ENCODE measurements at regions not wholly inside any gene's neighbourhood (a gene's known extent, or its start where the extent isn't known, plus 50 kb on each side); places are given as distances from the start of the nearest gene placed in this dataset.
"Not testable (repeated sequence)": the region's sequence is repeated elsewhere in the genome, so short reads cannot be mapped to it uniquely, and the experiment has no call there.

- Histone ChIP-seq H3K9me3 (ENCODE audit: control insufficient read depth in 1 of 2, insufficient read depth in 1 of 2, low read length in 2 of 2) (no peaks in the 10 kb centered on the region), H3K27me3 (ENCODE audit: control insufficient read depth in 1 of 2, insufficient read depth in 2 of 2, low read length in 2 of 2) (no peaks in the 10 kb centered on the region), H3K4me1 (ENCODE audit: insufficient read depth, low read length) (no peaks in the 10 kb centered on the region), H3K36me3 (ENCODE audit: insufficient read depth, low read length) (no peaks in the 10 kb centered on the region), H3K4me3 (ENCODE audit: low read length) (no peak overlapping the region), H3K27ac (ENCODE audit: low read depth in 1 of 2, low read length in 2 of 2) (no peak overlapping the region)
- no peak for DNase-seq
- H3K4me1 Mint-ChIP-seq (ENCODE audit: low read depth): no peaks in the 10 kb centered on the region
- H3K27ac Mint-ChIP-seq: no peak overlapping the region
- intact Hi-C loops (cut with DNase I, micrococcal nuclease): no loop called here
- no peaks in the 10 kb centered on the region for H3K9me3 Mint-ChIP-seq
- no peak overlapping the region for H3K4me3 Mint-ChIP-seq
- ATAC-seq (ENCODE audit: poor library complexity): no peak
- CTCF ChIA-PET: no interaction called here
- no peak for TF ChIP-seq CTCF (IDR thresholded peaks at IDR 0.05)
- POLR2A ChIA-PET: no interaction called here
- H3K27me3 Mint-ChIP-seq: no peaks in the 10 kb centered on the region
- H3K36me3 Mint-ChIP-seq (ENCODE audit: low read depth): no peaks in the 10 kb centered on the region
These were observed 145.7 kb upstream of the HSFY2 start for GRCh38 chrY:18919256-18919655.

GRCh38 chrY:18912846-18913245 lies 139.3 kb upstream of the HSFY2 start:
- POLR2A ChIA-PET: no interaction called here
- H3K27ac ChIP-seq (ENCODE audit: low read depth in 1 of 2, low read length in 2 of 2): no peak overlapping the region
- Mint-ChIP-seq H3K4me3 (no peak overlapping the region), H3K4me1 (ENCODE audit: low read depth) (no peaks in the 10 kb centered on the region), H3K27ac (no peak overlapping the region), H3K27me3 (no peaks in the 10 kb centered on the region), H3K9me3 (no peaks in the 10 kb centered on the region), H3K36me3 (ENCODE audit: low read depth) (peaks cover 4% of the 10 kb centered on the region)
- no peak for TF ChIP-seq CTCF (IDR thresholded peaks at IDR 0.05)
- intact Hi-C loops (cut with DNase I, micrococcal nuclease): no loop called here
- CTCF ChIA-PET: no interaction called here
- ATAC-seq (ENCODE audit: poor library complexity) (no peak), DNase-seq (no peak)
- no peak overlapping the region for H3K4me3 ChIP-seq (ENCODE audit: low read length)
- H3K9me3 ChIP-seq (ENCODE audit: control insufficient read depth in 1 of 2, insufficient read depth in 1 of 2, low read length in 2 of 2): no peaks in the 10 kb centered on the region
- H3K4me1 ChIP-seq (ENCODE audit: insufficient read depth, low read length): no peaks in the 10 kb centered on the region
- no peaks in the 10 kb centered on the region for H3K36me3 ChIP-seq (ENCODE audit: insufficient read depth, low read length)
- H3K27me3 ChIP-seq (ENCODE audit: control insufficient read depth in 1 of 2, insufficient read depth in 2 of 2, low read length in 2 of 2): no peaks in the 10 kb centered on the region

GRCh38 chrY:18909846-18910245 lies 136.3 kb upstream of the HSFY2 start:
- ChIA-PET POLR2A (no interaction called here), CTCF (no interaction called here)
- no peak for DNase-seq
- no peak overlapping the region for H3K4me3 ChIP-seq (ENCODE audit: low read length)
- peaks cover 13% of the 10 kb centered on the region for H3K36me3 Mint-ChIP-seq (ENCODE audit: low read depth)
- H3K4me3 Mint-ChIP-seq: no peak overlapping the region
- intact Hi-C loops (cut with DNase I, micrococcal nuclease): no loop called here
- no peaks in the 10 kb centered on the region for H3K36me3 ChIP-seq (ENCODE audit: insufficient read depth, low read length)
- no peak for ATAC-seq (ENCODE audit: poor library complexity)
- no peaks in the 10 kb centered on the region for H3K27me3 ChIP-seq (ENCODE audit: control insufficient read depth in 1 of 2, insufficient read depth in 2 of 2, low read length in 2 of 2)
- no peaks in the 10 kb centered on the region for H3K9me3 Mint-ChIP-seq
- H3K9me3 ChIP-seq (ENCODE audit: control insufficient read depth in 1 of 2, insufficient read depth in 1 of 2, low read length in 2 of 2): no peaks in the 10 kb centered on the region
- no peak for TF ChIP-seq CTCF (IDR thresholded peaks at IDR 0.05)
- no peaks in the 10 kb centered on the region for H3K4me1 ChIP-seq (ENCODE audit: insufficient read depth, low read length)
- no peak overlapping the region for H3K27ac Mint-ChIP-seq
- no peaks in the 10 kb centered on the region for H3K27me3 Mint-ChIP-seq
- no peak overlapping the region for H3K27ac ChIP-seq (ENCODE audit: low read depth in 1 of 2, low read length in 2 of 2)
- H3K4me1 Mint-ChIP-seq (ENCODE audit: low read depth): no peaks in the 10 kb centered on the region

GRCh38 chrY:18906198-18906597 lies 132.7 kb upstream of the HSFY2 start:
- H3K27ac ChIP-seq (ENCODE audit: low read depth in 1 of 2, low read length in 2 of 2); H3K27me3 ChIP-seq (ENCODE audit: control insufficient read depth in 1 of 2, insufficient read depth in 2 of 2, low read length in 2 of 2); CTCF ChIA-PET; H3K4me3 Mint-ChIP-seq; H3K4me3 ChIP-seq (ENCODE audit: low read length); H3K9me3 ChIP-seq (ENCODE audit: control insufficient read depth in 1 of 2, insufficient read depth in 1 of 2, low read length in 2 of 2); POLR2A ChIA-PET; H3K4me1 Mint-ChIP-seq (ENCODE audit: low read depth); H3K9me3 Mint-ChIP-seq; H3K4me1 ChIP-seq (ENCODE audit: insufficient read depth, low read length); H3K36me3 ChIP-seq (ENCODE audit: insufficient read depth, low read length); intact Hi-C loops (cut with DNase I, micrococcal nuclease); DNase-seq; H3K27ac Mint-ChIP-seq; ATAC-seq (ENCODE audit: poor library complexity); H3K27me3 Mint-ChIP-seq: not testable (repeated sequence)
- peaks cover 18% of the 10 kb centered on the region for H3K36me3 Mint-ChIP-seq (ENCODE audit: low read depth)

Data from CD4-positive, alpha-beta T cell (primary cell).